DOHH2 (cell line): ENCODE measurements at regions not wholly inside any gene's neighbourhood (a gene's known extent, or its start where the extent isn't known, plus 50 kb on each side); places are given as distances from the start of the nearest gene placed in this dataset.

Source experiments
- CTCF ChIP-seq: fragments of 200-600 bp; sonication (generic); IDR thresholded peaks from one replicate; pipeline ENCODE4 v1.5.1; 2014; ENCODE audit warnings: antibody characterized with exemption, mild to moderate bottlenecking, low read depth, low read length; ENCODE audit not compliant: poor library complexity, severe bottlenecking
- EZH2phosphoT487 ChIP-seq: fragments of 200-600 bp; sonication (generic); IDR thresholded peaks from 2 replicates; pipeline ENCODE4 v1.6.1; 2017; ENCODE audit warnings: borderline replicate concordance, mild to moderate bottlenecking, antibody characterized with exemption, low read length, moderate library complexity, mixed read lengths

- TF ChIP-seq EZH2phosphoT487 (no peak), CTCF (no peak)
These were observed 117.1 kb downstream of the LHX2 start for GRCh38 chr9:124128568-124129166.
